Neural crest cell (in vitro differentiated cells): ENCODE measurements at regions not wholly inside any gene's neighbourhood (a gene's known extent, or its start where the extent isn't known, plus 50 kb on each side); places are given as distances from the start of the nearest gene placed in this dataset.
"Not testable (repeated sequence)": the region's sequence is repeated elsewhere in the genome, so short reads cannot be mapped to it uniquely, and the experiment has no call there.

ENCODE experiments used
- DNase-seq: peaks from one replicate; pipeline ENCODE4 v3.0.0; 2021; ENCODE audit warnings: low read depth, mixed read lengths, low spot score
- H3K27ac Mint-ChIP-seq: one replicate; pipeline ENCODE4 v1.8.0; 2021; ENCODE audit warnings: mild to moderate bottlenecking, mixed read lengths; ENCODE audit not compliant: unreplicated experiment
- H3K27me3 Mint-ChIP-seq: 2 replicates; pipeline ENCODE4 v1.8.0; 2021; ENCODE audit warnings: low read depth, mild to moderate bottlenecking, mixed read lengths
- H3K36me3 Mint-ChIP-seq: 2 replicates; pipeline ENCODE4 v1.8.0; 2021; ENCODE audit warnings: low read depth, mild to moderate bottlenecking, mixed read lengths
- H3K4me1 Mint-ChIP-seq: 2 replicates; pipeline ENCODE4 v1.8.0; 2021; ENCODE audit warnings: mixed read lengths
- H3K4me3 Mint-ChIP-seq: one replicate; pipeline ENCODE4 v1.8.0; 2021; ENCODE audit warnings: mild to moderate bottlenecking, mixed read lengths
- H3K9me3 Mint-ChIP-seq: 2 replicates; pipeline ENCODE4 v1.8.0; 2021; ENCODE audit warnings: mixed read lengths
- TF ChIP-seq, protein P1 (sequence below): fragments of 200-600 bp; sonication (generic); conservative IDR thresholded peaks from 2 replicates; pipeline ENCODE4 v1.5.0; 2021; ENCODE audit warnings: antibody characterized with exemption, mild to moderate bottlenecking

DNA sequence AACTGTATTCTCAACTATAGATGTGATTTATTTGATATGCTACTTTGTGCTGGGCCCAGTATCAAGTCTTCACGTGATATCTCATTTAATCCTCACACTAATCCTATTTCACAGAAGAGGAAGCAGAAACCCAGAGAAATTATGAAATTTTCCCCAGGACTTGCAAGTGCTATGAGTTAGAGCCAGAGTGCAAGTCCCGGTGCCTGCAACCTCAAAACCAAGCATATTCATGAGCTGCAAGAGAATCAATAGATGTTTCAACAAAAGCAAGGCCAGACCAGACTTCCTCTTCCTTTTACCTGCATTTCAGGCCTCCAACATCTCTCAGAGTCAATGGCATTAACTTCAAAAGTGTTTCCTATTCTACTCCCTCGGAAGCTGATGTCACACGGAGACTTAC is 92.2 kb upstream of the GATB start:
- peaks cover 17% of the 10 kb centered on the region for H3K27me3 Mint-ChIP-seq
- H3K4me3 Mint-ChIP-seq, result no peak overlapping the region
- TF ChIP-seq, protein P1, sequence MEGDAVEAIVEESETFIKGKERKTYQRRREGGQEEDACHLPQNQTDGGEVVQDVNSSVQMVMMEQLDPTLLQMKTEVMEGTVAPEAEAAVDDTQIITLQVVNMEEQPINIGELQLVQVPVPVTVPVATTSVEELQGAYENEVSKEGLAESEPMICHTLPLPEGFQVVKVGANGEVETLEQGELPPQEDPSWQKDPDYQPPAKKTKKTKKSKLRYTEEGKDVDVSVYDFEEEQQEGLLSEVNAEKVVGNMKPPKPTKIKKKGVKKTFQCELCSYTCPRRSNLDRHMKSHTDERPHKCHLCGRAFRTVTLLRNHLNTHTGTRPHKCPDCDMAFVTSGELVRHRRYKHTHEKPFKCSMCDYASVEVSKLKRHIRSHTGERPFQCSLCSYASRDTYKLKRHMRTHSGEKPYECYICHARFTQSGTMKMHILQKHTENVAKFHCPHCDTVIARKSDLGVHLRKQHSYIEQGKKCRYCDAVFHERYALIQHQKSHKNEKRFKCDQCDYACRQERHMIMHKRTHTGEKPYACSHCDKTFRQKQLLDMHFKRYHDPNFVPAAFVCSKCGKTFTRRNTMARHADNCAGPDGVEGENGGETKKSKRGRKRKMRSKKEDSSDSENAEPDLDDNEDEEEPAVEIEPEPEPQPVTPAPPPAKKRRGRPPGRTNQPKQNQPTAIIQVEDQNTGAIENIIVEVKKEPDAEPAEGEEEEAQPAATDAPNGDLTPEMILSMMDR, result no peak
- H3K9me3 Mint-ChIP-seq, result peaks cover 4% of the 10 kb centered on the region
- peaks cover 3% of the 10 kb centered on the region for H3K36me3 Mint-ChIP-seq
- DNase-seq, result no peak
- H3K27ac Mint-ChIP-seq, result no peak overlapping the region
- peaks cover 7% of the 10 kb centered on the region for H3K4me1 Mint-ChIP-seq

DNA sequence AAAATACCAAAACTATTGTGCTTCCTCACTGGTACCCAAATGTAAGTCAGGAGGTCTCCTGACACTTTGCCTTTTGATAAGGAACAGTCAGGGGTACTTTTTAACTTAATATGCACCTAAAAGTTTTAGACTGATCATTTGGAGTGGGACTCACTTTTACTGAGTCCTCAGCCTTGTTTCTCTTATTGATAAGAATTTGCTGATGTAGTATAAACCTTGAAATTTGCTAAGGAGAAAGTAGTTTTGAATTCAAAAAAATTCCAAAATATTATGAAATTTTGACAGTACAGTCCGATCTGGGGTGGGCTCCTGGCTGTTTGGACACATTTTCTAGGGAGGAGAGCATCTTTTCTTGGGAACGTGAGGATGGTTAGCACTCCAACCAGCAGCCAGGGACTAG is 91.4 kb upstream of the GATB start:
- Mint-ChIP-seq H3K27me3 (peaks cover 12% of the 10 kb centered on the region), H3K36me3 (peaks cover 3% of the 10 kb centered on the region), H3K27ac (no peak overlapping the region), H3K9me3 (peaks cover 4% of the 10 kb centered on the region), H3K4me1 (peaks cover 7% of the 10 kb centered on the region), H3K4me3 (no peak overlapping the region)
- TF ChIP-seq, protein P1, result no peak
- no peak for DNase-seq

DNA sequence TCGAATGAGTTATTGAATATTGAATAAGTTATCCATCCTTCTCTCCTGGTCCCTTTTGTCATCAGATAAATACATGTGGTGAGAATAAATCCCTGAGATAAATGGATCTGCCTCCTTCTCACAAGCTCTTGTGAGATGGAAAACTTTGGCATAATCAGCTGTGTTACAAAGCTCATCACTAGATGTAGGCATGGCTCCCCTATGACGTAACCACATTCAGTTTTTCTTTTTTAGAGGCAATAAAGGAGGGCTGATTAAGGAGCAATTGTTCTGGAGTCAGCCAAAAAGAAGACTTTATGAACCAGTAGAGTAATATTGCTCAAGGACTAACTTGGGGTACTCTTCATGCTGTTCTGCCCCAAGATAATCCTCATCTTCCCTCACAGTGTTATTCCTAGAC is 90.5 kb upstream of the GATB start:
- peaks cover 9% of the 10 kb centered on the region for H3K27me3 Mint-ChIP-seq
- H3K4me3 Mint-ChIP-seq, result no peak overlapping the region
- DNase-seq, result no peak
- H3K9me3 Mint-ChIP-seq, result peaks cover 4% of the 10 kb centered on the region
- TF ChIP-seq, protein P1, result no peak
- peaks cover 3% of the 10 kb centered on the region for H3K36me3 Mint-ChIP-seq
- no peak overlapping the region for H3K27ac Mint-ChIP-seq
- H3K4me1 Mint-ChIP-seq, result peaks cover 7% of the 10 kb centered on the region

DNA sequence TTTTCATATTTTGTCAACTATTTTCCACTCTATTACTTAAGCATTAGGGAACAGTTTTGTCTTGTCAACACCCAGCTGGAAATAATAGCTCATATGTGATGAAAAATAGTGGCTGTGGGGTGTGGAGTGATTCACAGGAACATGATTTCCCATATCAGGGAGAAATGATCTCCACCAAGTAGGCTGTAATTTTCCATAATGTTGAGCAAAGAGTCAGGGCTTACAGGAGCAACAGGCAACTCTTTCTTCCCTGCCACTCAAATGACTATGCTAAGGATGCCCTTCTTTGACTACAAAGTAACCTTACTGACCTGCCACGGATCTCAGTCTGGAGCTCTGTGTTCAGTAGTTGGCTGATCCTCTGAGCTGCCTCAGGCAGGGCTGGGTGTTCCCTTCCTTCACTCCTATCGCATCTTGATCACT is 90.0 kb upstream of the GATB start:
- H3K27ac Mint-ChIP-seq, result no peak overlapping the region
- no peak for DNase-seq
- H3K4me3 Mint-ChIP-seq, result no peak overlapping the region
- peaks cover 7% of the 10 kb centered on the region for H3K4me1 Mint-ChIP-seq
- H3K9me3 Mint-ChIP-seq, result peaks cover 4% of the 10 kb centered on the region
- TF ChIP-seq, protein P1, result no peak
- peaks cover 3% of the 10 kb centered on the region for H3K36me3 Mint-ChIP-seq
- H3K27me3 Mint-ChIP-seq, result peaks cover 4% of the 10 kb centered on the region

DNA sequence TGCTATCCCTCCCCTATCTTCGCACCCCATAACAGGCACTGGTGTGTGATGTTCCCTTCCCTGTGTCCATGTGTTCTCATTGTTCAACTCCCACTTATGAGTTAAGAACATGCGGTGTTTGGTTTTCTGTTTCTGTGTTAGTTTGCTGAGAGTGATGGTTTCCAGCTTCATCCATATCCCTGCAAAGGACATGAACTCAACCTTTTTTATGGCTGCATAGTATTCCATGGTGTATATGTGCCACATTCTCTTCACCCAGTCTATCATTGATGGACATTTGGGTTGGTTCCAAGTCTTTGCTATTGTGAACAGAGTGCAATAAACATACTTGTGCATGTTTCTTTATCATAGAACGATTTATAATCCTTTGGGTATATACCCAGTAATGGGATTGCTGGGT is 84.7 kb upstream of the GATB start:
- H3K27me3 Mint-ChIP-seq, H3K4me3 Mint-ChIP-seq, H3K27ac Mint-ChIP-seq, DNase-seq, H3K36me3 Mint-ChIP-seq, H3K4me1 Mint-ChIP-seq, H3K9me3 Mint-ChIP-seq: not testable (repeated sequence)

DNA sequence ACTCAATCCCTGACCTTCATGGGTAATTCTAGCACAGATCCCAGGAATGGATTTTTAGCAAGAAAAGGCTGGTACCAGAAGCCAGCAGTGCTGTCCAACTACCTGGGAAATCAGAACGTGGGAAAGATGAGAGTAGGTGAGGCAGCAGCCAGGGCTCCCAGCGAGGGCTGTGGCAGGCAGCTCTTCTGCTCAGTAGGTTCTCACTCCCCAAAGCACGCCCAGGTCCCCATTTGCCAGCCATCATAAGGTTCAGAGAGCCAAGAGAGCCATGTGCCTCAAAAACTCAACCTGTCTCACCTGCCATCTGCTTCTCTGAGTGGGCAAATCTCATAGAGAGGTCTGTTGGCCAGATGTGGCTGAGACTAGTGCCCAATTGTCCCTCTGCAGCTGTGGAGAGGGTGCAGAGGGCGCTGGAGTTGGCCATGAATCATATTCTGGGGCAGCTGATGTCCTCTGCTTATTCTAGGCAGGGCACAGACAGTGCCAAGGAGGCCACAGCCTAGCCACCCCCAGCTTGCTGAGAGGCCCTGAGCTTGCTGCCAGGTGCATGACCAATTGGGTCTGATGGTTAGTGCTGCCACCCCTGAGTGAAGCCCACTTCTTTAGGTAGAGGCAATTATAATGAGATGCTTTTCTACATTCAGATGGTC is 81.7 kb upstream of the GATB start:
- H3K4me3 Mint-ChIP-seq, result no peak overlapping the region
- TF ChIP-seq, protein P1, result no peak
- no peaks in the 10 kb centered on the region for H3K36me3 Mint-ChIP-seq
- H3K27ac Mint-ChIP-seq, result no peak overlapping the region
- no peaks in the 10 kb centered on the region for H3K4me1 Mint-ChIP-seq
- H3K27me3 Mint-ChIP-seq, result no peaks in the 10 kb centered on the region
- DNase-seq, result no peak
- H3K9me3 Mint-ChIP-seq, result peaks cover 6% of the 10 kb centered on the region
